Muscle of leg (tissue), 3 donors: ENCODE measurements at regions not wholly inside any gene's neighbourhood (a gene's known extent, or its start where the extent isn't known, plus 50 kb on each side); places are given as distances from the start of the nearest gene placed in this dataset.

ENCODE experiments used
- DNase-seq: peaks from one replicate; pipeline ENCODE4 v3.0.0; 2013
- H3K27ac ChIP-seq: one replicate; pipeline ENCODE4 v1.5.1; 2013; ENCODE audit warnings: mild to moderate bottlenecking, low read length, control low read depth
- H3K27me3 ChIP-seq: one replicate; pipeline ENCODE4 v1.6.1; 2013; ENCODE audit warnings: low read length; ENCODE audit not compliant: control insufficient read depth, insufficient read depth
- H3K36me3 ChIP-seq: one replicate; pipeline ENCODE4 v1.6.1; 2013; ENCODE audit warnings: low read length; ENCODE audit not compliant: control insufficient read depth, insufficient read depth
- H3K4me1 ChIP-seq: one replicate; pipeline ENCODE4 v1.6.1; 2013; ENCODE audit warnings: low read length; ENCODE audit not compliant: control insufficient read depth, insufficient read depth
- H3K4me3 ChIP-seq: one replicate; pipeline ENCODE4 v1.5.1; 2013; ENCODE audit warnings: low read length, control low read depth
- H3K9me3 ChIP-seq: replicated peaks from 2 replicates; pipeline ENCODE4 v1.6.1; 2013; ENCODE audit warnings: low read depth, low read length; ENCODE audit not compliant: control insufficient read depth
- WGBS: methylation state at CpG from one replicate; pipeline ENCODE4 v1.1.5; 2013; ENCODE audit warnings: missing lambda C conversion rate; ENCODE audit not compliant: insufficient coverage; 5-methylcytosine and 5-hydroxymethylcytosine counted together

DNA sequence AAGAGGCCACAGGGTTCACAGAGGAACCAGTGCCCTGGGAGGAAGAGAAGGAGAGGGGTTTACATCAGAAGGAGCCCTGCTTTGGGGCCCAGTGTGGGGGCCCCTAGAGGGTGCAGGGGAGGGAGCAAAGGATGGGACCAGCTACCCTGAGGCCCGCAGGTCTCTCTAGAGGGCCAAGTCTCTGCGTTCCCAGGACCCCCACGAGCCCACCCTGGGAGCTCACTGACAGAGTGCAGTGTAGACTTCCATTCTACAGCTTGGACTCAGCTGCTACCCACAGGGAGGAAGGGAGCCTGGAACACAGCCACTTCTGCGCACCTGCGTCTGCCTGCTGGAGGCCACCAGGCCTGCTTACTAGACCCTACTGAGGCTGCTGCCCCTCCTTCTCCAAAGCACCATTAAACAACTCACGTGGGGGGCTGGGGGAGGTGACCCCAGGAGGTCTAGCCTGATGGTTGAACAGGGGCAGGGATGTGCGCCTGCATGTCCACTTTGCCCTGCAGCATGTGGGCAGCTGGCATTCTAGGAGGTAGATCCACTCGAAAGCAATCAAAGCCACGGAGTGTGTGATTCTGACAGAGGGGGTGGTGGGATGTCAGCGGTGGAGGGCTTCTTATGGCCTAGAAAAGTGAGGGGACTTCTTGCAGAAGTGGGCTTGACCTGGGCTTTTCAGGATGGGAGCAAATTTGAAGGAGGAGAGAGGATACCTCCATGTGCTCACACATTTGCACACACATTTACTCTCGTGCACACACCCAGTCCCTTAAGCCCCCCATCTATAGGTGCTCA is 90.2 kb downstream of the ZFP36L2 start:
- no peak overlapping the region for H3K27ac ChIP-seq
- H3K27me3 ChIP-seq = no peaks in the 10 kb centered on the region
- DNase-seq = no peak
- no peaks in the 10 kb centered on the region for H3K36me3 ChIP-seq
- peaks cover 64% of the 10 kb centered on the region for H3K4me1 ChIP-seq
- no peaks in the 10 kb centered on the region for H3K9me3 ChIP-seq
- H3K4me3 ChIP-seq = no peak overlapping the region
- WGBS = 62% methylated on average over 6 of the region's 11 CpGs

DNA sequence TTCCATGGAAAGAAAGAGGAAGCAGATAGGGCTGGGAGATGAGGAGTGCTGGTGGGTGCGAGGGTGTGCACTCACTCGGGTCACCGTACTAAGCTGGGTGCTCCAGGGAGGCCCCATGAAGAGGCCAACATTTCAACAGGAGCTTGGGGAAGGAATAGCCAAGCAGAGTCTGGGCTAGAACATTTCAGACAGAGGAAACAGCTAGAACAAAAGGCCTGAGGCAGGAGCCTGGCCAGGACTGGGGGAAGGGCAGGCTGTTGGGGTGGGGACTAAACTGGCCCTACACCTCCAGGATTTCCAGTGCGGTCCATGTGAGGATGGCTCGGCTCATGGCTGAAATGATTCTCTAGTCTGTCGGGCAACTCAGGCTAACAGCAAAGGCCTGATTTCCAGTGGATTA is 90.8 kb downstream of the ZFP36L2 start:
- 63% methylated on average over 6 of the region's 6 CpGs for WGBS
- DNase-seq = no peak
- peaks cover 69% of the 10 kb centered on the region for H3K4me1 ChIP-seq

DNA sequence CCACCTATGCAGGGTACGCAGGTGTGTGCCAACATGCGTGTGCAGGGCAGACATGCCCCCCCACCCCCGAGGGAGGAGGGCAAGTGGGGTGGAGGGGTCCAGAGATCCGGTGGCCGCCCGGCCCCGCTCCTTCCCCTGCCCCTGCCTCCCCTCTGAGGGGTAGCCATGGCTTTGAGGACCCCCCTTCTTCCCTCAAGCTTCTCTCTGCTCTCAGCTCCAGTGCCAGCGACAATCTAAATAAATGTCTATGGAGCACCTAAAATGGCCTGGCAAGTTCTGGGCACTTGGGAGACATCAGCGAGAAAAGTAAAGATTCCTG is 91.9 kb downstream of the ZFP36L2 start:
- DNase-seq = no peak
- 78% methylated on average over 7 of the region's 9 CpGs for WGBS
- no peak overlapping the region for H3K4me3 ChIP-seq
- H3K36me3 ChIP-seq = no peaks in the 10 kb centered on the region
- no peak overlapping the region for H3K27ac ChIP-seq
- H3K9me3 ChIP-seq = no peaks in the 10 kb centered on the region
- no peaks in the 10 kb centered on the region for H3K27me3 ChIP-seq
- peaks cover 73% of the 10 kb centered on the region for H3K4me1 ChIP-seq

More for the DNA sequence above, 90.8 kb downstream of the ZFP36L2 start:
- Histone ChIP-seq H3K36me3 (no peaks in the 10 kb centered on the region), H3K4me3 (no peak overlapping the region), H3K27me3 (no peaks in the 10 kb centered on the region), H3K27ac (no peak overlapping the region), H3K9me3 (no peaks in the 10 kb centered on the region)

DNA sequence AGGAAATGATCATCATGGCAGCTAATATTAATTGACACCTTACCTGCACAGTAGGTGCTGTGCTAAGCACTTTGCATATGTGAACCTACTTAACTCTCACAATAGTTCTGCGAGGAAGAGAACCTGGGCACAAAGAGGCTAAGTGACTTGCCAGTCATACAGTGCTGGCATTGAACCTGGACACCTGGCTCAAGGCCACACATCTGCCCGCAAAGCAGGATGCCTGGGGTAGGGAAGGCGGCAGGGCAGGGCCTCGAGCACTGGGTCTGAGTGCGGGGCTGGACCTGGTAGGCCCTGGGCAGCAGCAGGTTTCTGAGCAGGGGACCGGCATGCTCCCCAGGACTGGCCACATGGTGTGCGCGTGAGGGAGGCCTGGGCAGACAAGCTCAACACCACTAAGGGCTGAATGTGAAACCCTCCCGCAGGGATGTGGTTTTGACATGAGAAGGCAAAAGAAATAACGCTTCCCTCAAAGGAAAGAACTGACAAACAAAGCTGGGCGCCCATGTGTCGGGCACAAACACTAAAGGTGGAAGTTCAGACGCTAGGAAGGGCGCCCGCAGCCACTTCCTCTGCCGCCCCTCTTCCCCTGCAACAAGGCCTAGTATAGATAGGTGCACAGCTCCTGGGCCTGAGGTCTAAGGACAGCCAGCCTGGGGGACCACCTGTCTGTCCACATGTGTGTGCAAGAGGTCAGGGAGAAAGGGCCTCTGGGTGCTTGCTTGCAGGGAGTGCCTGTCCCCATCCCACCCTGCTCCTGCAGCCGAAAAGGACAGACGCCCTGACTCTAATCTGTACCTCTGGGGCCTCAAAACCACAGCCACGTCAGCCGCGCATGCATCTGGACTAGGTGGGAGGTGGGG is 92.5 kb downstream of the ZFP36L2 start:
- 77% methylated on average over 16 of the region's 21 CpGs for WGBS
- H3K4me1 ChIP-seq = peaks cover 77% of the 10 kb centered on the region
- H3K27ac ChIP-seq = peak overlapping the region; percentile 5
- no peak overlapping the region for H3K4me3 ChIP-seq
- no peak for DNase-seq
- H3K9me3 ChIP-seq = no peaks in the 10 kb centered on the region
- no peaks in the 10 kb centered on the region for H3K27me3 ChIP-seq
- no peaks in the 10 kb centered on the region for H3K36me3 ChIP-seq

DNA sequence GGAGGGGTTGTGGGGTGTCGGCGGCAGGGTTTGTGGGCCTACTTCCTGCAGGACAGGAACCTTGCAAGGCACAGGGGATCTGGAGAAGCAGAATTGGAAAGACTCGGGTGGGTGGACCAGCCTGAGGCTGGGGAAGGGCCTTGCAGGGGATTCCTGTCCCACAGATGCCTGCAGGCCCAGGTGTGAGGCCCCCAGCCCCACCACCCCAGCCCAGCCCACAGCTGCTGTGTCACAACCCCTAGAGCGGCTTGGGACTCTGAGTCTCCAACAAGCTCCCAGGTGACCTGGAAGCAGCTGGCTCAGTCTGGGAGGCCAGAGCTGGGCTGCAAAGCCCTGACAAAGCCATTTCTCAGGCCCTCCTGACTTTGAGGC is 93.1 kb downstream of the ZFP36L2 start:
- no peak overlapping the region for H3K4me3 ChIP-seq
- no peaks in the 10 kb centered on the region for H3K36me3 ChIP-seq
- H3K27ac ChIP-seq = no peak overlapping the region
- 36% methylated on average over 2 of the region's 4 CpGs for WGBS
- no peaks in the 10 kb centered on the region for H3K27me3 ChIP-seq
- DNase-seq = no peak
- peaks cover 79% of the 10 kb centered on the region for H3K4me1 ChIP-seq
- H3K9me3 ChIP-seq = no peaks in the 10 kb centered on the region

DNA sequence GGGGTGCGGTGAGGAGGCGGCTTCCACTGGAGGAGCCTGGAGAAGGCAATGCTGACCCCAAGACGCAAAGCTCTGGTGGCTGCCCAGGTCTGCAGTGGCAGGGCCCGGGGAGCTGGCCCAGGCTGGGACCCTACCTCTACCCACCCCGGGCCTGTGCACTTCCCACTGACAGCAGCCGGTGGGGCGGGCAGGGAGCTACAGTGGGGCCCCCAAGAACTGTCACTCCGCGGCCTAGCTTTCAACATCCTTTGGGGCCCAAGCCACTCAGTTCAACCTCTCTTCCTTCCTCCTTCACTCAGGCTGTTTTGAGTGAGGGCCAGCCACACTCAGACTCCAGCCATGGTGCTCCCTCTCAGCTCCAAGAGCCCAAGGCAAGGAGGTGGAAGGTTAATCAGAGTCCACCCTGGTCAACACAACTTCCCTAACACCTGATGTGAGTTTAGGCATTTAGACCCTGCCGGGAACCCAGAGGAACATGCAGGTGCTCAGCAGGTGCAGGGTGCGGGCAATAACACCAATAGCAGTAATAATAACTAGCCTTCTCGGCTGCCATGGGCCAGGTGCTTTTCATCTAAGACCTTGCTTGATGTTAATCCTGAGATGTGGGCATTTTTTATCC is 93.6 kb downstream of the ZFP36L2 start:
- no peaks in the 10 kb centered on the region for H3K36me3 ChIP-seq
- no peak overlapping the region for H3K4me3 ChIP-seq
- no peak overlapping the region for H3K27ac ChIP-seq
- peaks cover 82% of the 10 kb centered on the region for H3K4me1 ChIP-seq
- H3K27me3 ChIP-seq = no peaks in the 10 kb centered on the region
- 64% methylated on average over 3 of the region's 12 CpGs for WGBS
- no peaks in the 10 kb centered on the region for H3K9me3 ChIP-seq
- DNase-seq = no peak

DNA sequence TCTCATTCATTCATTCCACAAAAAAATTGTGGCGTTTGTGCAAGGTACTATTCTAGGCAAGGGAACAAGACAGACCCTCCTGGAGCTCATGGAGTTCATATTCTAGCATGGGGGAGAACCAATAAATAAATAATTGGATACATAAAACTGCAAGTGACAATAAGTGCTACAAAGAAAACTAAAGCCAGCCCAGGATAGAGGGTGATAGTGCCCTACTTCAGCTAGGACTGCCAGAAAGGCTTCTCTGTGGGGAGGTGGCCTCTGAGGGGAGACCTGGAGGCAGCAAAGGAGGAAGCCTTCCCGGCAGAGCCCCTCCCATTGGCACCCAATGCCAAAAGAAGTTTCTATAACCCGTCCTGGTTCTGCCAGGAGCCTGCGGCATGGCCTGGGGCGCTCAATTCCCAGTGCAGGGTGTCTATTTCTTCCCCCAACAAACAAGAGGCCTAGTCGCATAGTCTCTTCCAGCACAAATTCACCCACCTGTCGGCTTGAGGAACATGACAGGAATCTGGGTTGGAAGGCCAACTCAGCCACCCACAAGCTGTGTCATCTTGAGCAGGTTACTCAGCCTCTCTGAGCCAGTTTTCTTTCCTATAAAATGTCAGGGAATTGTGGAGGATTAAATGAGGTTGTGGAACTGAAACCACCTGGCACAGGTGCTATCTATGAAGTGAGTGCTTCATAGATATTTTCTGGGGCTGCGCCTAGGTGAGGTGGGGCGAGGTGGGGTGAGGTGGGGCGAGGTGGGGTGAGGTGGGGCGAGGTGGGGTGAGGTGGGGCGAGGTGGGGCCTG is 94.3 kb downstream of the ZFP36L2 start:
- H3K4me3 ChIP-seq = no peak overlapping the region
- H3K36me3 ChIP-seq = no peaks in the 10 kb centered on the region
- H3K27ac ChIP-seq = no peak overlapping the region
- peaks cover 82% of the 10 kb centered on the region for H3K4me1 ChIP-seq
- H3K27me3 ChIP-seq = no peaks in the 10 kb centered on the region
- 90% methylated on average over 2 of the region's 12 CpGs for WGBS
- DNase-seq = no peak
- H3K9me3 ChIP-seq = no peaks in the 10 kb centered on the region

DNA sequence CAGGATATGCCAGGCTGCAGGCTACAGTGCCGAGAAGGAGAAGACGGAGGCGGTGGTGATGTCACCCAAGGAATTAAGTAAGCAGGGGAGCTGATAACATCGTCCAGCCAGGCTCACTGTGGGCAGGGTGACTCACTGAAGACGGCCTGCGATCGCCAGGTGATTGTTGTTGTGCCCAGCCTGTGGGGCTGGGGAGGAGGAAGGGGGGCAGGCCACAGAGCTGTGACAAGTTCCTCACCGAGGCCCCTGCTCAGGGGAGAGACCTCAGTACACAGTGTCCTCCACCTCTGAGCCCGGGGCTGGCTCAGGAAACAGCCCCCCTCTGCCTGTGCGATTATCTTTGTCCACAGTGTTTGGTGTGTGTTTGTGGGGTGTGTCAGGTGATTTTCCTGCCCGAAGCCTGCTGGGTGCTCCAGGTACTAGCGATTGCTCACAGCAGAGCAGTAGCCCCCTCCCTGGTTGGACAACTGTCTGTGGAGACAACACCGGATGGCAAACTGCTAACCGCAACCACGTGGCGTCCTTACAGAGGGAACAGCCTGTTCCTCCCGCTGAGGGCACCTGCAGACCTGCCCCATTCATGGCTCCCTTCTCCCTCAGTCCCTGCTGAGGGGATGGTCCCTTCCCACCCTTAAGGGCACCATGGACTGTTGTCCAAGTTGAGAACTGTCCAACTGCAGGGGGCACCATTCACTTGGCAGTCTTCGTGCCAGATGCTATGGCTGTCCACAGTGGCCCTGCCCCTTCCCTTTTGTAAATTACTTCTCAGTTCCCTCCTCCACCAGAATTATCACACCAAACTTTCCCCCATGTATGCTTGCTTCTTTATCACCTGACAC is 95.1 kb downstream of the ZFP36L2 start:
- no peak for DNase-seq
- no peaks in the 10 kb centered on the region for H3K36me3 ChIP-seq
- 67% methylated on average over 15 of the region's 18 CpGs for WGBS
- H3K4me3 ChIP-seq = no peak overlapping the region
- H3K4me1 ChIP-seq = peaks cover 75% of the 10 kb centered on the region
- peak overlapping the region; percentile 13 for H3K27ac ChIP-seq
- H3K9me3 ChIP-seq = no peaks in the 10 kb centered on the region
- H3K27me3 ChIP-seq = no peaks in the 10 kb centered on the region

DNA sequence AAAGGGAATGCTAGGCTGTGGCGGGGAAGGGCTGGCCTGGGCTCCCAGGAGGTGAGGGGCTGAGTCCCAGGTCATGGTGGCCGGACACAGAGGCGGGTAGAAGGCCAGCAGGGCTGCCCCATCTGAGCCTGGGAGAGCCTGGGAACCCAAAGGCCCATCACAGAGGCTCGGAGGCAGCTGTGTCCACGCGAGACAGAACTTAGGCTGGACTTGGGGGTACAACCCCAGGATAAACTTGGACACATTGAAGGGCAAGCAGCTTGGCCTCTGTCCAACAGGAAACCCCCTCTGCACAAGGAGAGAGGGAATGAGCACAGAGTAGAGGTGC is 95.9 kb downstream of the ZFP36L2 start:
- no peak for DNase-seq
- 78% methylated on average over 6 of the region's 6 CpGs for WGBS
- H3K36me3 ChIP-seq = no peaks in the 10 kb centered on the region
- no peaks in the 10 kb centered on the region for H3K9me3 ChIP-seq
- no peaks in the 10 kb centered on the region for H3K27me3 ChIP-seq
- peaks cover 75% of the 10 kb centered on the region for H3K4me1 ChIP-seq
- H3K4me3 ChIP-seq = no peak overlapping the region
- H3K27ac ChIP-seq = peak overlapping the region; percentile 55
